VCaP (cell line): ENCODE measurements at regions not wholly inside any gene's neighbourhood (a gene's known extent, or its start where the extent isn't known, plus 50 kb on each side); places are given as distances from the start of the nearest gene placed in this dataset.

ENCODE experiments used
- H3K27ac ChIP-seq: fragments of 450-650 bp; 2 replicates; pipeline ENCODE4 v1.5.1; 2017
- TF ChIP-seq, protein P1 (sequence below): fragments of 450-650 bp; conservative IDR thresholded peaks from 2 replicates; pipeline ENCODE4 v1.5.1; 2017; ENCODE audit warnings: mild to moderate bottlenecking, moderate library complexity

- H3K27ac ChIP-seq: peak overlapping the region; percentile 29; the same call in 1 of the 2 replicates
- TF ChIP-seq, protein P1, sequence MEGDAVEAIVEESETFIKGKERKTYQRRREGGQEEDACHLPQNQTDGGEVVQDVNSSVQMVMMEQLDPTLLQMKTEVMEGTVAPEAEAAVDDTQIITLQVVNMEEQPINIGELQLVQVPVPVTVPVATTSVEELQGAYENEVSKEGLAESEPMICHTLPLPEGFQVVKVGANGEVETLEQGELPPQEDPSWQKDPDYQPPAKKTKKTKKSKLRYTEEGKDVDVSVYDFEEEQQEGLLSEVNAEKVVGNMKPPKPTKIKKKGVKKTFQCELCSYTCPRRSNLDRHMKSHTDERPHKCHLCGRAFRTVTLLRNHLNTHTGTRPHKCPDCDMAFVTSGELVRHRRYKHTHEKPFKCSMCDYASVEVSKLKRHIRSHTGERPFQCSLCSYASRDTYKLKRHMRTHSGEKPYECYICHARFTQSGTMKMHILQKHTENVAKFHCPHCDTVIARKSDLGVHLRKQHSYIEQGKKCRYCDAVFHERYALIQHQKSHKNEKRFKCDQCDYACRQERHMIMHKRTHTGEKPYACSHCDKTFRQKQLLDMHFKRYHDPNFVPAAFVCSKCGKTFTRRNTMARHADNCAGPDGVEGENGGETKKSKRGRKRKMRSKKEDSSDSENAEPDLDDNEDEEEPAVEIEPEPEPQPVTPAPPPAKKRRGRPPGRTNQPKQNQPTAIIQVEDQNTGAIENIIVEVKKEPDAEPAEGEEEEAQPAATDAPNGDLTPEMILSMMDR: no peak
These were observed 68.1 kb upstream of the GRXCR1 start for GRCh38 chr4:42824278-42824977.

DNA sequence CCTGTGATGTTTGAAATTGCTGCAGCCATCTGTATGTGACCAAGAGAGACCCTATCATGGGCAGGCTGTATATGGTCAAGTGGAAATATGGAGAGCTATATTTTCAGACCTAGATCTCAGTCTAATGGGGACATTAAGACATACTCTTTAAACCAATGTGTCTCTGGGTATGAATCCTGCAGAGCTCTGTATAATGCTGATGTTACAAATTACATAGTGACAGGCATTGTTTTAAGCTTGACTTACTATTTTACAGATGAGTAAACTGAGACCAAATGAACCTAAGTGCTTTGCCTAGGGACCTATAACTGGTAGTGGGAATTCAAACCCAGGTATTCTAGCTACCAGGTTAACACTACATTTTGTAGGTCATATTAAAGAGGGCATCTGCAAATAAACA lies 71.3 kb upstream of the GRXCR1 start:
- H3K27ac ChIP-seq: no peak overlapping the region
- TF ChIP-seq, protein P1: no peak

GRCh38 chr4:42819863-42820514 lies 72.5 kb upstream of the GRXCR1 start:
- no peak overlapping the region for H3K27ac ChIP-seq
- TF ChIP-seq, protein P1: no peak

DNA sequence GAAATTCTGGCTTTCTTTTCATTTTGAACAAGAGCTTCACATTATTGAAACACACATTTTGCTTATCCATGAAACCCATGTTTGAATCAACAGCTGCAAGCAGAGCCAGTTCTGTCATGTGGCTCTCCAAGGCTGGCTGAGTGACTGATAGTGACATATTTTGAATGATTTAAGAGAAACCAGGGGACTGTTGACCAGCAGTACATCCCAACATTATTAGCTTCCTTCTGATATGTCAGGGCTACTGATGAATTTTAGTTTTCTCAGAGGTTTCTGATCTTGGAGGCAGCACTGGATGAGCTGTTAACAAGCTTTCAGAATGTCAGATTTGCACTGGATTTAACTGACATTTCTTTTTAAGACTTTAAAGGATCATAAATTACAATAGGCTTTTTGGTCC lies 74.6 kb upstream of the GRXCR1 start:
- no peak overlapping the region for H3K27ac ChIP-seq
- TF ChIP-seq, protein P1: no peak

DNA sequence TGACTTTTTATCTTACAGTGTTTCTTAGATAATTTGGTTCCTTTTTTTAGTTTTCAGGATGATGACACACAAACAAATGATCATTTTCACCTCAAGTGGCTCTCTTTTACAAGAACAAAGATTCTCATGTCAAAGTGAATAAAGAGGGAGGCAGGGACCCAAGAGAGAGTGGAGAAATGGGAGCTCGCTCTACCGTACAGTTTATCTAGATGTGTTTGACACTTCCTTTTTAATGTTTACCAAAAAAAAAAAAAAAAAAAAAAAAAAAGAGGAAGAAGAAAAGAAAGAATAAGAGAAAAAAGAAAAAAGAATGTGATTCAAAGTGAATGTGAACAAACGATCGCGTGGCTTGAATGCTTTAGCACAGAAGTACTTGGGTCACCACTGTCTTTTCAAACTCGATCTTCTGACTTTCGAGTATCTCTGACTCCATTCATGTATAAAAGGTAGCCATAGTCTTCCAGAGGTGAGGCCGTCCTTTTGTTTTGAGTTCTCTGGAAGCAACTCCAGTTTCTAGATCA lies 75.6 kb upstream of the GRXCR1 start:
- no peak overlapping the region for H3K27ac ChIP-seq
- TF ChIP-seq, protein P1: no peak

GRCh38 chr4:42816189-42816879 lies 76.2 kb upstream of the GRXCR1 start:
- H3K27ac ChIP-seq: no peak overlapping the region
- TF ChIP-seq, protein P1: no peak

DNA sequence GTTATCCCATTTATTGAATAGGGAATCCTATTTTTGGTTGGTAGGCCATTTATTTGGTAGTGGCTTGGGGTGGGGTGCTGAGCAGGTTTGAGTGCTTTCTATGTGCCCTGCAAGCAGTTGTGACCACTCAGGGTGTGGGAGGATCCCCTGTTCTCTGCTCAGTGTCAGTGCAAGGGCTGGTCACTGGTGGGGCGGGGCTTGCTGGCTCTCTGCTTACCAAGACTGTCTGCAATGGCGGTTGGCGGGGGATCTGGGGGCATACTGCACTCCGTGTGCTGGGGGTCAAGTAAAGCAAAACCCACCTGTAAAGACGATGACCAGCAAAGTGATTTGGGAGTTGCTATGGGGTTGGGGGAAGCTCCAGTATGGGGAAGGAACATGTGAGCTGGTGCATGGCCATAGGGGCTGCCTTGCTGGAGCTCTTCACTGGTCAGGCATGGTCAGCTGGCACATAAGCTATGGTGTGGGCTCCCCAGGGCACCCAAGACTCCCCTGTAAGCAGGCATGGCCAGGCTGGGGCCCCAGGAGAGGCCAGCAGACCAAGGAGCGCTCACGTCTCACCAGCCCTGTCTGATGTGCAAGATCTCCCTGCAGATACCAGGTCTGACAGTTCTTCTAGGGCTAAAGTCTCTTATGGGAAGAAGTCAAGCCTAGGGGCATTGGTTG lies 83.0 kb upstream of the GRXCR1 start:
- H3K27ac ChIP-seq: no peak overlapping the region

More for the DNA sequence above, 83.0 kb upstream of the GRXCR1 start:
- TF ChIP-seq, protein P1: no peak
